HUES6 (cell line): ENCODE measurements at regions not wholly inside any gene's neighbourhood (a gene's known extent, or its start where the extent isn't known, plus 50 kb on each side); places are given as distances from the start of the nearest gene placed in this dataset.

Experiments used
- H3K27ac ChIP-seq: 2 replicates; pipeline ENCODE4 v1.7.0; 2013; ENCODE audit warnings: low read depth, mild to moderate bottlenecking, low read length, inconsistent platforms
- H3K27me3 ChIP-seq: 2 replicates; pipeline ENCODE4 v1.6.1; 2013; ENCODE audit warnings: low read length; ENCODE audit not compliant: control insufficient read depth, insufficient read depth
- H3K36me3 ChIP-seq: 2 replicates; pipeline ENCODE4 v1.6.1; 2013; ENCODE audit warnings: low read length; ENCODE audit not compliant: control insufficient read depth, insufficient read depth
- H3K4me1 ChIP-seq: 2 replicates; pipeline ENCODE4 v1.6.1; 2013; ENCODE audit warnings: low read length; ENCODE audit not compliant: control insufficient read depth, insufficient read depth
- H3K4me3 ChIP-seq: 2 replicates; pipeline ENCODE4 v1.5.1; 2013; ENCODE audit warnings: low read depth, low read length
- H3K9ac ChIP-seq: one replicate; pipeline ENCODE4 v1.6.1; 2013; ENCODE audit warnings: mild to moderate bottlenecking, low read length
- H3K9me3 ChIP-seq: 2 replicates; pipeline ENCODE4 v1.6.1; 2013; ENCODE audit warnings: low read depth, low read length; ENCODE audit not compliant: control insufficient read depth, insufficient read depth

DNA sequence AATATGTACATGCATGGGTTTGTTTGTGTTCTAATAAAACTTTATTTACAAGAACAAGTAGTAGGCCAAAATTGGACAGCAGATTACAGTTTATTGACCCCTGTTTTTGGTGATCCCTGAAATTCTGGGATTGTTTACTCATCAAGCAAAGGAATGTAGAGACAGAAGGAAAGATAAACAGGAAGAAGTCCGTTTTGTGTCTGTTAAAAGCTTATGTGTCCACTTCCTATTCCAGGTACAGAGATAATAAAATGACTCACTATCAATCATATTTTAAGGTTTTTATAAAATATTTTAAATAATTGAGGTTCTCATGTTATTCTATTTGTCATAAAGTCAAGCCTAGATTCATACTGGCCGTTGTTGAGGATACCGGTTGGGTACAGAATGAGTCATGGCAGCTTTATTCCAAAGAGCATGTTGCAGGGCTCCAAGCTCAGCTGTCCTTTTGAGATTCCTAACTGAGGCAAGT is 214.9 kb upstream of the DAB2 start:
- Histone ChIP-seq H3K36me3 (no peaks in the 10 kb centered on the region), H3K4me3 (no peak overlapping the region), H3K27me3 (no peaks in the 10 kb centered on the region), H3K4me1 (no peaks in the 10 kb centered on the region), H3K9ac (no peak overlapping the region), H3K27ac (no peak overlapping the region), H3K9me3 (no peaks in the 10 kb centered on the region)

DNA sequence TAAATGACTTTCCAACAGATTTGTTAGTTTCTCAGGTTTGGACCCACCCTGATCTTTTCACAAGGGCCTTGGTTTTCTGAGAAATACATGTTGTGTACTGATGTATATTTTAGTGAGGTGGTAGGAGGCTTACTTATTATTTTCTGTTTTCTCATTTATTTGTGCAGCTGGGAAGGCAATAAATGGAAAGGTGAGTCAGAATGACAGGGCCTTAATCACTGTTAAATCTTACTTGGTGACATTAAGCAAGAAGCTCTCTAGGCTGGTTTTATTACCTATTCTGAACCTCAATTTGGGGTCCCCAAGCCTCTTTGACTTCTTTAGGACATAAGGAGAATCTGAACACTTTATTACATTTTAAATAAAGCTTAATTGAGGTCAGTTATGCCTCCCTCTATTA is 214.0 kb upstream of the DAB2 start:
- no peaks in the 10 kb centered on the region for H3K36me3 ChIP-seq
- H3K9ac ChIP-seq, result no peak overlapping the region
- H3K4me1 ChIP-seq, result no peaks in the 10 kb centered on the region
- H3K9me3 ChIP-seq, result no peaks in the 10 kb centered on the region
- H3K27ac ChIP-seq, result no peak overlapping the region
- H3K4me3 ChIP-seq, result no peak overlapping the region
- H3K27me3 ChIP-seq, result no peaks in the 10 kb centered on the region

DNA sequence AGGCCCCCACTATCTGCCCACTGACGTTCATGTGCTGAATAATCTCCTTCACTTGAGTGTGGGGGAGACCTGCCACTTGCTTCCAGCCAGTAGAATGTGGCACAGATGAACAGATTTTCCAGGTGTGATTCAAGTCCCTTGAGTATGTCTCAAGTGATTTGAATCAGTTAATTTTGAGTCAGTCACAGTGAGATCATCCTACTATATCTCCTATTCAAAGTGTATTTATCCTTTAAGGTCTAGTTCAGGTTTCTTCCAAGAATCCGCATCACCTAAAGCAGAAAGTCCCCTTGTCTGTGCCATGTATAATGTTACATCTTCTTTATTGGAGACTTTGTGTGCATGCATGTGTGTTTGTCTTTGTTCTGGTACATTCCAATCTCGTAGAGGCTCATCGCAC is 208.3 kb upstream of the DAB2 start:
- Histone ChIP-seq H3K4me1 (no peaks in the 10 kb centered on the region), H3K27ac (no peak overlapping the region), H3K4me3 (no peak overlapping the region), H3K9ac (no peak overlapping the region), H3K36me3 (no peaks in the 10 kb centered on the region), H3K27me3 (no peaks in the 10 kb centered on the region), H3K9me3 (no peaks in the 10 kb centered on the region)

DNA sequence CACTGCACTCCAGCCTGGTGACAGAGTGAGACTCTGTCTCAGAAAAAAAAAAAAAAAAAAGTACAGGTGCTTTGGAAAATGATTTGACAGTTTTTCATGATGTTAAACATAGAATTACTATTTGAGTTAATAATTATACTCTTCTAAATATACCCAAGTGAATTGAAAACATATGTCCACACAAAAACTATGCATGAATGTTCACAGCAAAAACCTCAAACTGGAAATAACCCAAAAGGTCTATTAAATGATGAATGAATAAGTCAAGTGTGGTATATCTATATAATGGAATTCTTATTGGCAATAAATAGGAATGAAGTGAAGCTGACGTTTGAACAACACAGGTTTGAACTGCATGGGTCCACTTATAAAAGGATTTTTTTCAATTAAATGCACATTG is 207.2 kb upstream of the DAB2 start:
- H3K27me3 ChIP-seq, result no peaks in the 10 kb centered on the region
- H3K27ac ChIP-seq, result no peak overlapping the region
- H3K4me3 ChIP-seq, result no peak overlapping the region
- no peaks in the 10 kb centered on the region for H3K9me3 ChIP-seq
- no peak overlapping the region for H3K9ac ChIP-seq
- H3K36me3 ChIP-seq, result no peaks in the 10 kb centered on the region
- no peaks in the 10 kb centered on the region for H3K4me1 ChIP-seq

DNA sequence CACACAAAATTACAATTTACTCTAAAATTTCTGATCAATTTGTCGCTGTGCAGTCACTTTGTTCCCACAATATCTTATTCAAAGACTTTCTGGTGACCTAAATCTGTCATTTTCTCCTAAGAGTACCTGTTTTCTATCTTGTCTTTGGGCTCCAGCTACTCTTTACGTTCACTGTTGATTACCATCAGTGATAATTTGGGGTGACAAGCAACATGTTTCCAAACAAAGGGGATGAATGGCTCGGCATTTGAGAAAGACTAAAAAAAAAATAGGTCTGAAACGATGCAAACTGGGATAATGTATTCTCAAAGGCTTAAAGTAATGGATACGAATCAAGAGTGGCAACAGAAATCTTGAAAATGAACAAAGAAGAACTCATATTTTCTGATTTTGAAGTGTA is 205.2 kb upstream of the DAB2 start:
- no peak overlapping the region for H3K9ac ChIP-seq
- H3K36me3 ChIP-seq, result no peaks in the 10 kb centered on the region

DNA sequence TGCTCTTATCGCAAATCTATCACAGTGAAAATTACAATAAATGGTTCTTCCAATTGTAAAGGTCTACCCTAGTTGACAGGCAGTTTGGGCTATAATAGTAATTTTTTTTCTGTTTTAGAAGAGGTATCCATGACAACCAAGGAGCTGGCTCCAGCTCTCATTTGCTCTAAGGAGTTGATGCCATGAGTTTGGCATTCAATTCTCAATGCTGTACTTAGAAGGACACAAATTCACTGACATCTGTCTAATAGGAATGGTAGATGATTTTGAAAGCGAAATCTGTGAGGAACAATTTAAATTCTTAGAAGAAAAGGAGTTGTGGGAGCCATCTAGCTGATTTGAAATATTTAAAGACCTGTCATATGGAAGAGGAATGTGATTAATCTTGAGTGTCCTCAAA is 203.6 kb upstream of the DAB2 start:
- Histone ChIP-seq H3K36me3 (no peaks in the 10 kb centered on the region), H3K4me1 (no peaks in the 10 kb centered on the region), H3K27ac (no peak overlapping the region), H3K4me3 (no peak overlapping the region), H3K9me3 (no peaks in the 10 kb centered on the region), H3K27me3 (no peaks in the 10 kb centered on the region), H3K9ac (no peak overlapping the region)

More for the DNA sequence above, 205.2 kb upstream of the DAB2 start:
- no peak overlapping the region for H3K27ac ChIP-seq
- H3K4me3 ChIP-seq, result no peak overlapping the region
- no peaks in the 10 kb centered on the region for H3K9me3 ChIP-seq
- H3K27me3 ChIP-seq, result no peaks in the 10 kb centered on the region
- no peaks in the 10 kb centered on the region for H3K4me1 ChIP-seq

DNA sequence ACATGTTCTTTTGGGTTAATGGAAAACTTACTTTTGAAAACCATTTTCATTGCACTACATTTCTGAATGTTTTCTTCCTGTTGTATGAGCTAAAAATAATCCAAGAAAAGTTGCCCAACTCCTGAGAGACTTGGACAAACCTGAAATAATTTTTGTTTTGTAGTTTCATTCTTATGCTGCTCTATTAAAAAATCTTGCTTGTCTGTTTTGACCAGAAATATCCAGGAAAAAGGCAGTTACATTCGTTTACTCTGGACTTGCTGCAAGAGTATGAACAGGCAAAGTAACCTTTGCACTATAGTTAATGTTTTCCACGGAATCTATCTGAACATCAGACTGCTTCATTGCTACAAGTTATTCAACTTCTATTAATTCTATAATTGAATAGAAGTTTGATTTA is 200.1 kb upstream of the DAB2 start:
- Histone ChIP-seq H3K27ac (no peak overlapping the region), H3K4me3 (no peak overlapping the region), H3K9ac (no peak overlapping the region), H3K4me1 (no peaks in the 10 kb centered on the region), H3K9me3 (no peaks in the 10 kb centered on the region), H3K27me3 (no peaks in the 10 kb centered on the region), H3K36me3 (no peaks in the 10 kb centered on the region)

DNA sequence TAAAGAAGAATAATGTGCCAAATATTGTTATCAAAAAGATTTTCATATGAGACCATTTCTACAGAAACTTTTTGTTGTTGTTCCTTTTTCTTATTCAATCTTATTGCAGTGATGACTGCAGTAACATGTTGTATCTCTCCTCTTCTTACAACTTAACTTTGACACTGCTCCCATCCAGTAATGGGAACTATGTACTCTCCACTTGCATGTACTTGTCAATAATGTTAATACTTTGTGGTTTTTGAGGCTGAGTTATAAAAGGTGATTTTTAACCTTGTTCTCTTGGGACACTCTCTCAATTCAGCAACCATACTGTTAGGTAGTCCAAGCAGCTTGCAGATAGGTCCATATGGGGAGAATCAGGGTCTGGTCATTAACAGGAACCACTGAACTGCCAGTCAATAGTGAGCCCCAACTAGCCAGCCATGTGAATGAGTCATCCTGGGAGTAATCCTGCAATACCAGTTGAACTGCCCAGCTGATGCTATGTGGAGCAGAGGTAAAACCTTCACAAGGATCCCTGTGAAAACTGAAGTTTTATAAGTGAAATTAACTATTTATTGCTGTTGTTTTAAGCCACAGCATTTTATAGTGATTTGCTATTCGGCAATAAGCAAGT is 199.6 kb upstream of the DAB2 start:
- no peak overlapping the region for H3K9ac ChIP-seq
- H3K4me3 ChIP-seq, result no peak overlapping the region

DNA sequence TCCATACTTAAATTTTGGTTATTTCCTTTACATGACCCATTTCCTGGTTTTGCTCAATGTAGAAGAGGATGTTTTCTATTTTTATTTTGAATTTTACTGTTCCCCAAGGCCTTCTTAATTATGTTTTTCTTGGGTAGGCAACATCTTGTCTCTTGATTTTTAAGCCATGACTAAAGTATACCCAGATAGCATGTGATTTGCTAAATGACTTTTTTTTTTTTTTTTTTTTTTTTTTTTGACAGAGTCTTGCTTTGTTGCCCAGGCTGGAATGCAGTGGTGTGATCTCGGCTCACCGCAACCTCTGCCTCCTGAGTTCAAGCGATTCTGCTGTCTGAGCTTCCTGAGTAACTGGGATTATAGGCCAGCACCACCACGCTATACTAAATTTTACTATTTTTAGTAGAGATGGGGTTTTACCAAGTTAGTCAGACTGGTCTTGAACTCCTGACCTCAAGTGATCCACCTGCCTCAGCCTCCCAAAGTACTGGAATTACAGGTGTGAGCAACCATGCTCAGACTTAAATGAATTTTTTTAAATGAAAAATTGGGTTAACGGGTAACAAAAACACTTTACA is 198.6 kb upstream of the DAB2 start:
- H3K27me3 ChIP-seq, result no peaks in the 10 kb centered on the region
- no peaks in the 10 kb centered on the region for H3K9me3 ChIP-seq
- no peaks in the 10 kb centered on the region for H3K36me3 ChIP-seq

More for the DNA sequence above, 199.6 kb upstream of the DAB2 start:
- H3K27me3 ChIP-seq, result no peaks in the 10 kb centered on the region
- no peaks in the 10 kb centered on the region for H3K4me1 ChIP-seq
- H3K36me3 ChIP-seq, result no peaks in the 10 kb centered on the region
- no peaks in the 10 kb centered on the region for H3K9me3 ChIP-seq
- H3K27ac ChIP-seq, result no peak overlapping the region

DNA sequence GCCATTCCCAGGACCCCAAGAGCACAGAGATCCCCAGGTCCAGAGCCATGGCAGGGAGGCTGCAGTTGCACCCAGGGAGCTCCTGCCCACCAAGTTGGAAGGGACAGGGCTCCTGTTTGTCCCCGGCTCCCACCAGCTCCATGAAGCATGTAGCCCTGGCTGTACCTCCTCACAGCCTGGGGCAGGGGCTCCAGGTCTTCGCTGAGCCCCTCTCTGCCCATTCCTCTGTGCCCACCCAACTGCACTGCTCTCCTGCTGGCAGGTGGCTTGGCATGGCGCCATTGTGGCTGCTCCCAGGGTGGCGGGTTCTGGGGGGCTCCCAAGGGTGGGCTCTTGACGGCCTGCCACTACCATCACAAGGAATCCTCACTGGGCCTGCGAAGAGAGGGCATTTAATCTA is 197.5 kb upstream of the DAB2 start:
- no peaks in the 10 kb centered on the region for H3K4me1 ChIP-seq
- no peak overlapping the region for H3K4me3 ChIP-seq
- H3K9me3 ChIP-seq, result no peaks in the 10 kb centered on the region
- H3K36me3 ChIP-seq, result no peaks in the 10 kb centered on the region
- no peak overlapping the region for H3K9ac ChIP-seq
- no peaks in the 10 kb centered on the region for H3K27me3 ChIP-seq
- H3K27ac ChIP-seq, result no peak overlapping the region

More for the DNA sequence above, 198.6 kb upstream of the DAB2 start:
- Histone ChIP-seq H3K4me3 (no peak overlapping the region), H3K9ac (no peak overlapping the region), H3K27ac (no peak overlapping the region), H3K4me1 (no peaks in the 10 kb centered on the region)

DNA sequence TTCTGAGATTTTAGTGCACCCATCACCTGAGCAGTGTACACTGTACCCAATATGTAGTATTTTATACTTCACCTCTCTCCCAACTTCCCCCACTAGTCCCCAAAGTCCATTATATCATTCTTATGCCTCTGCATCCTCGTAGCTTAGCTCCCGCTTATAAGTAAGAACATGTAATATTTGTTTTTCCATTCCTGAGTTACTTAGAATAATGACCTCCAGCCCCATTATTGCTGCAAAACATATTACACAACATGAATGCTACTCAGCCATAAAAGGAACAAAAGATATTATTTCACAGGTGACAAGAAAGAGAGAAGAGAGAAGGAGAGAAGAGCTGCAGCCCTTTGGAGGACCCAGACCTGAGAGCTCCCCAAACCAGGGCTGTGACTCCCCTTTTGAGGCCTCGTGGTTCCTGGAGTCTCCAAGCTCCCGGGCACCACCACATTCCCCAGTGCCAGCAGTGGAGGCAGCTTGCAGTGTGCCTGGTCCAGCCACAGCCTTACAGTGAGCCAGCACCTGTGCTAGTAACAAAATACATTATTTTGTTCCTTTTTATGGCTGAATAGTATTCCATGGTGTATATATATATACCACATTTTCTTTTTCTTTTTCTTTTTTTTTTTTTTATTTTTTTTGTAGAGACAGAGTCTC is 194.5 kb upstream of the DAB2 start:
- no peaks in the 10 kb centered on the region for H3K36me3 ChIP-seq
- no peaks in the 10 kb centered on the region for H3K4me1 ChIP-seq
- H3K9me3 ChIP-seq, result no peaks in the 10 kb centered on the region
- H3K27ac ChIP-seq, result no peak overlapping the region
- no peak overlapping the region for H3K9ac ChIP-seq
- H3K4me3 ChIP-seq, result no peak overlapping the region
- H3K27me3 ChIP-seq, result no peaks in the 10 kb centered on the region
